Esophagus squamous epithelium (tissue), 5 donors: ENCODE measurements at regions not wholly inside any gene's neighbourhood (a gene's known extent, or its start where the extent isn't known, plus 50 kb on each side); places are given as distances from the start of the nearest gene placed in this dataset.
"Not testable (repeated sequence)": the region's sequence is repeated elsewhere in the genome, so short reads cannot be mapped to it uniquely, and the experiment has no call there.

Experiments
- DNase-seq: peaks from one replicate; lab custom pipeline; 2025; lab: John Stamatoyannopoulos, UW
- H3K27ac ChIP-seq, 4 donors: fragments of 200-600 bp; sonication (generic); one replicate each; pipeline ENCODE4 v1.5.1; 2016 to 2019; ENCODE audit warnings: mild to moderate bottlenecking in 1 of 4
- H3K27me3 ChIP-seq, 4 donors: fragments of 200-600 bp; sonication (generic); 1 replicate in 3 of 4; 2 replicates in 1 of 4; pipeline versions ENCODE4 v1.5.1 to v1.6.0; 2017 to 2021; ENCODE audit warnings: antibody characterized with exemption in 1 of 4
- H3K36me3 ChIP-seq, 3 donors: fragments of 200-600 bp; sonication (generic); one replicate each; pipeline ENCODE4 v1.5.1; 2016 to 2019
- H3K4me1 ChIP-seq, 3 donors: fragments of 200-600 bp; sonication (generic); one replicate each; pipeline ENCODE4 v1.5.1; 2017 to 2019
- H3K4me3 ChIP-seq, 4 donors: fragments of 200-600 bp; sonication (generic); 1 replicate in 3 of 4; 2 replicates in 1 of 4; pipeline ENCODE4 v1.5.1; 2016 to 2019; ENCODE audit warnings: mild to moderate bottlenecking in 2 of 4, moderate library complexity in 1 of 4
- H3K9me3 ChIP-seq, 3 donors: fragments of 200-600 bp; sonication (generic); one replicate each; pipeline ENCODE4 v1.5.1; 2016 to 2019
- POLR2A ChIP-seq, 4 donors: fragments of 450-650 bp; IDR thresholded peaks; one replicate each; pipeline ENCODE4 v1.6.1; 2017; ENCODE audit warnings: antibody characterized with exemption in 4 of 4, mild to moderate bottlenecking in 4 of 4, moderate library complexity in 3 of 4
- WGBS, 2 donors: methylation state at CpG; one replicate each; pipeline ENCODE4 v1.1.5; 2018; 5-methylcytosine and 5-hydroxymethylcytosine counted together
- intact Hi-C: fragments of 100-400 bp; cut with DNase I; formaldehyde crosslinking; loops from one replicate; pipeline ENCODE4 v1.15.0; 2022
- TF ChIP-seq, protein P1 (sequence below), 6 experiments: fragments of 450-650 bp in 4 of 6; fragments of 200-600 bp in 2 of 6; sonication (generic) in 2 of 6; IDR thresholded peaks; one replicate each; pipeline ENCODE4 v1.5.1; 2016 to 2019; ENCODE audit warnings: antibody characterized with exemption in 6 of 6, mild to moderate bottlenecking in 4 of 6, moderate library complexity in 4 of 6
- donor health status: DM: yes; HTN: yes; CAD: no.

DNA sequence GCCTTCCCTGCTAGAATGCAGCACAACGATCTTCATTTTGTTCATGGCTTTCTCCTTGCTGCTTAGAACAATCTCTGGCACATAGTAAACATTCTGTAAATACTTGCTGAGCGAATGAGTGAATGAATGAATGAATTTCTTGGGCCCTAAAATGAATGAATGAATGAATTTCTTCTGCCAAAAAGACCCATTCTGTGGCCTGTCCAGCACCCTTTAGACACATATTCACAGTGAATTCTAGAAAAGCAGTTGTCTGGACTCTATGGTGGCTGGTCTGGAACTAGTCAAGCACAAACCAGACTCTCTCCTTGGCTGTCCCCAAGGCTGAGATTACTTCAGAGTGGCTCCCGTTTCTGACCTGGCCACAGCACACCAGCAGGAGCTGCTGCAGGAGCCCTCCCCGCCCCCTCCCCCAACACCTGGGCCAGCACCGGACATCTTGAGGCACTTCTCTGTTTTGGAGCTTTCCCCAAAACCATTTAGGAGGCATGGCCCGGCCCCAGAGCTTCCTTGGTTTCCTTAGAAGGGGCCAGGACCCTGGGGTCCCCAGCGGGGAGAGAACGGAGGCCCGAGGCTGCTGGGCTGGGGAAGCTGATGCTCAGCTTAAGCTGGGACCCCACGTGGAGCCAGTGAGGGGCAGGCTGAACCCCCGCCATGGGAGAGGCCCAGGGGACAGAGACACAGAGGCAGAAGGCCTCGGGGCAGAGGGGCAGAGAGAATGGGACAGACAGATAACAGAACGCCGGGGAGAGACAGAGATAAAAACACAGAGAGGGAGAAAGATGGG lies 159.0 kb downstream of the ZFP36L2 start:
- TF ChIP-seq, protein P1, sequence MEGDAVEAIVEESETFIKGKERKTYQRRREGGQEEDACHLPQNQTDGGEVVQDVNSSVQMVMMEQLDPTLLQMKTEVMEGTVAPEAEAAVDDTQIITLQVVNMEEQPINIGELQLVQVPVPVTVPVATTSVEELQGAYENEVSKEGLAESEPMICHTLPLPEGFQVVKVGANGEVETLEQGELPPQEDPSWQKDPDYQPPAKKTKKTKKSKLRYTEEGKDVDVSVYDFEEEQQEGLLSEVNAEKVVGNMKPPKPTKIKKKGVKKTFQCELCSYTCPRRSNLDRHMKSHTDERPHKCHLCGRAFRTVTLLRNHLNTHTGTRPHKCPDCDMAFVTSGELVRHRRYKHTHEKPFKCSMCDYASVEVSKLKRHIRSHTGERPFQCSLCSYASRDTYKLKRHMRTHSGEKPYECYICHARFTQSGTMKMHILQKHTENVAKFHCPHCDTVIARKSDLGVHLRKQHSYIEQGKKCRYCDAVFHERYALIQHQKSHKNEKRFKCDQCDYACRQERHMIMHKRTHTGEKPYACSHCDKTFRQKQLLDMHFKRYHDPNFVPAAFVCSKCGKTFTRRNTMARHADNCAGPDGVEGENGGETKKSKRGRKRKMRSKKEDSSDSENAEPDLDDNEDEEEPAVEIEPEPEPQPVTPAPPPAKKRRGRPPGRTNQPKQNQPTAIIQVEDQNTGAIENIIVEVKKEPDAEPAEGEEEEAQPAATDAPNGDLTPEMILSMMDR (IDR thresholded peaks at IDR 0.05) = no peak
- TF ChIP-seq POLR2A (IDR thresholded peaks at IDR 0.05) = no peak
- 80 to 89% methylated on average over 6 of the region's 14 CpGs for WGBS, 2 donors
- no peak overlapping the region for H3K27ac ChIP-seq
- peaks cover 0 to 37% (median 14%) of the 10 kb centered on the region in 3 donors for H3K4me1 ChIP-seq
- H3K9me3 ChIP-seq = no peaks in the 10 kb centered on the region
- no peak for DNase-seq
- H3K36me3 ChIP-seq = no peaks in the 10 kb centered on the region
- intact Hi-C loops = no loop called here
- H3K4me3 ChIP-seq = no peak overlapping the region
- no peaks in the 10 kb centered on the region for H3K27me3 ChIP-seq

DNA sequence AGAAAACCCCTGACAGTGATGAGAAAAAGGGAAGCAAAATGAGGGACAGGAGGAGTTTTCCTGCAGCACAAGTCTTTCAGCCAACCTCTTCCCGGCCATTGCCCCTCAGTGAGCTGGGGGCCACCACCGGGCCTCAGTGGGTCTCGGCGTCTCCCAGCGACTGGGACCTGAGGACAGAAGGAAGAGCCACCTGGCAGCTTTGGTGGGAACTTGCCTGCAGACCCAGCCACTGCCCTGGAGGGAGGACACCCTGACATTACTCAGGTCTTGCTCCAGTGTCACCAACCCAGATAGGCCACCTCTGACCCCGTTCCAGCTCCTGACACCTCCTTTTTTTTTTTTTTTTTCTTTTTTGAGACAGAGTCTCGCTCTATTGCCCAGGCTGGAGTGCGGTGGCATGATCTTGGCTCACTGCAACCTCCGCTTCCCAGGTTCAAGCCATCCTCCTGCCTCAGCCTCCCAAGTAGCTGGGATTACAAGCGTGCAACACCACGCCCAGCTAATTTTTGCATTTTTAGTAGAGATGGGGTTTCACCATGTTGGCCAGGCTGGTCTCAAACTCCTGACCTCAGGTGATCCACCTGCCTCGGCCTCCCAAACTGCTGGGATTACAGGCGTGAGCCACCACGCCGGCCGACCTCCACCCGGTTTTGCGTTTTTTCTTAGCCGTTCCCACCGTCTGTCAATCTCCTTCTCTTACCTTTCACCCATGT lies 159.7 kb downstream of the ZFP36L2 start:
- H3K27ac ChIP-seq, DNase-seq, H3K36me3 ChIP-seq, intact Hi-C loops, H3K4me3 ChIP-seq, H3K9me3 ChIP-seq, H3K27me3 ChIP-seq: not testable (repeated sequence)
- 92 to 94% methylated on average over 19 to 20 of the region's 20 CpGs for WGBS, 2 donors
- H3K4me1 ChIP-seq = peaks cover 0 to 30% (median 11%) of the 10 kb centered on the region in 3 donors

DNA sequence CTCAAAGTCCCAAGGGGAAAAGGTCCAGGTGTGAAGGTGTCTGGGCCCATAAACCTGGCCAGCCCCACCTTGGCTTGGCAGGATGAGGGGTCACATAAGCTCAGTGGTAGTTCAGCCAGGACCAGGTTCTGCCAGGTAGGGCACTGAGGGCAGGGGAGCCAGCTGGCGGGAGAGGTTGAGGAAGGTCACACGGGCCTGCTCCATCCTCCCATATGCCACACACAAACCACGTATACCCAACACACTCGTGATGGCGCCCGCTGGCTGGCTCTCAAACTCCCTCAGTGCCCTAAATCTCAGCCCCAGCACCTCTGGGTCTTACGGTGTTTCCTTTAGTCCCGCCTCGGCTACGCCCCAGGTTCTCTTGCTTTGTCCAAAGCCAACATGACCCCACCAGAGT lies 160.5 kb downstream of the ZFP36L2 start:
- intact Hi-C loops = no loop called here
- TF ChIP-seq, protein P1 (IDR thresholded peaks at IDR 0.05) = no peak
- no peak for TF ChIP-seq POLR2A (IDR thresholded peaks at IDR 0.05)
- Histone ChIP-seq H3K36me3 (no peaks in the 10 kb centered on the region), H3K9me3 (peaks cover 0 to 7% (median 0%) of the 10 kb centered on the region in 3 donors), H3K27me3 (no peaks in the 10 kb centered on the region), H3K4me1 (peaks cover 0 to 21% (median 8%) of the 10 kb centered on the region in 3 donors), H3K4me3 (no peak overlapping the region), H3K27ac (no peak overlapping the region)
- 89 to 92% methylated on average over 9 to 10 of the region's 10 CpGs for WGBS, 2 donors
- no peak for DNase-seq

DNA sequence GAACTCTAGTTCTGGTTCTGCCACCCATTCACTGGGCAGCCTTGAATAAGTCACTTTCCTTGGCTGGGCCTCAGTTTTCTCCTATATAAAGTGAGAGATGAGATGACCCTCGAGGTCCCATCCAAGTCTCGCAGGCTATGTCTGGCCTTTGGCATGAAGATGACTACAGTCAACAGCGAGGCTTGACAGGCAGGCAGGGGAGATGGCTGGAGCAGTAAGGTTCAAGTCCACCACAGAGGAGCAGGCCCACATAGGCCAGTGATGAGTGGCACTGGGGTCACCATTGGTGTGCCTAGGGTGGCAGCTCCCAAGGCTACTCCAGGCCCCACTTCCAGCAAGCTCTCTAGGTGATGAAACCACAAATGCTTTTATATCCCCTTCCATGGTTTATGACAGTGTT lies 161.4 kb downstream of the ZFP36L2 start:
- peaks cover 0 to 13% (median 4%) of the 10 kb centered on the region in 3 donors for H3K4me1 ChIP-seq
- no peak overlapping the region for H3K4me3 ChIP-seq
- no peak for TF ChIP-seq POLR2A (IDR thresholded peaks at IDR 0.05)
- TF ChIP-seq, protein P1 (IDR thresholded peaks at IDR 0.05) = no peak
- no peak for DNase-seq
- 60% methylated on average over 1 of the region's 3 CpGs; no CpG with 5 or more reads in 1 of the 2 donors for WGBS, 2 donors
- intact Hi-C loops = no loop called here
- no peaks in the 10 kb centered on the region for H3K36me3 ChIP-seq
- H3K9me3 ChIP-seq = peaks cover 0 to 7% (median 0%) of the 10 kb centered on the region in 3 donors
- H3K27ac ChIP-seq = no peak overlapping the region
- no peaks in the 10 kb centered on the region for H3K27me3 ChIP-seq

DNA sequence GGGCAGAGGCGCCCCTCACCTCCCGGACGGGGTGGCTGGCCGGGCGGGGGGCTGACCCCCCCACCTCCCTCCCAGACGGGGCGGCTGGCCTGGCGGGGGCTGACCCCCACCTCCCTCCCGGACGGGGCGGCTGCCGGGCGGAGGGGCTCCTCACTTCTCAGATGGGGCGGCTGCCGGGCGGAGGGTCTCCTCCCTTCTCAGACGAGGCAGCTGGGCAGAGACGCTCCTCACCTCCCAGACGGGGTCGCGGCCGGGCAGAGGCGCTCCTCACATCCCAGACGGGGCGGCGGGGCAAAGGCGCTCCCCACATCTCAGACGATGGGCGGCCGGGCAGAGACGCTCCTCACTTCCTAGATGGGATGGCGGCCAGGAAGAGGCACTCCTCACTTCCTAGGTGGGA lies 163.3 kb downstream of the ZFP36L2 start:
- H3K27me3 ChIP-seq, H3K36me3 ChIP-seq, H3K9me3 ChIP-seq, DNase-seq, H3K27ac ChIP-seq, H3K4me3 ChIP-seq, intact Hi-C loops: not testable (repeated sequence)
- WGBS, 2 donors = no CpG with 5 or more reads among the region's 32 CpGs
- peaks cover 5 to 14% (median 10%) of the 10 kb centered on the region in 3 donors for H3K4me1 ChIP-seq

DNA sequence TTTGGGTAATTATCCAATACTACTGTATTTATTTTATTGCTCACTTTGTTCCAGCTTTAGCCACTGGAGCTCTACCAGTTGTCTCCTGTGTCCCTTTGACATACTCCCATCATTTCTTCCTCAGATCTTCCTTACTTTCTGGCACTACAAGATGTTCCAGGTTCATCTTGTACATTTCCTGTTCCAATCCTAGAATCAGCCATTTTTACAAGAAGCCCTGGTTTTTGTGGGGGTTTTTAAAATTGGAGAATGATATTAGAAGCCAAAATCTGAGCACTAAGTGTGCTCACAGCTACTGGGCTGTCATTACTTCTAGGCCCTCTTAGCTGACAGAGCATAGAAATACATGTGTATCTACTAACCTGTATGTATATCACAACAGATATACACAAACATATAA lies 164.3 kb downstream of the ZFP36L2 start:
- H3K27me3 ChIP-seq = no peaks in the 10 kb centered on the region
- peaks cover 0 to 7% (median 0%) of the 10 kb centered on the region in 3 donors for H3K9me3 ChIP-seq
- intact Hi-C loops = no loop called here
- H3K36me3 ChIP-seq = no peaks in the 10 kb centered on the region
- no peak overlapping the region for H3K27ac ChIP-seq
- H3K4me3 ChIP-seq = no peak overlapping the region
- peaks cover 5 to 19% (median 10%) of the 10 kb centered on the region in 3 donors for H3K4me1 ChIP-seq
- TF ChIP-seq, protein P1 (IDR thresholded peaks at IDR 0.05) = no peak
- no peak for TF ChIP-seq POLR2A (IDR thresholded peaks at IDR 0.05)
- no peak for DNase-seq
